ENCODE measurements at regions not wholly inside any gene's neighbourhood (a gene's known extent, or its start where the extent isn't known, plus 50 kb on each side); places are given as distances from the start of the nearest gene placed in this dataset.

GRCh38 chr6:169881976-169882375 lies 130.6 kb downstream of the ERMARD start:
- peak; percentile 57 for DNase-seq (ENCODE audit: low spot score)

- DNase-seq (ENCODE audit: low spot score): peak; percentile 43
Observed at GRCh38 chr6:169881398-169881797, 130.0 kb downstream of the ERMARD start.

- peak; percentile 59 for DNase-seq (ENCODE audit: low spot score)
Observed at GRCh38 chr6:169880516-169880915, 129.1 kb downstream of the ERMARD start.

DNA sequence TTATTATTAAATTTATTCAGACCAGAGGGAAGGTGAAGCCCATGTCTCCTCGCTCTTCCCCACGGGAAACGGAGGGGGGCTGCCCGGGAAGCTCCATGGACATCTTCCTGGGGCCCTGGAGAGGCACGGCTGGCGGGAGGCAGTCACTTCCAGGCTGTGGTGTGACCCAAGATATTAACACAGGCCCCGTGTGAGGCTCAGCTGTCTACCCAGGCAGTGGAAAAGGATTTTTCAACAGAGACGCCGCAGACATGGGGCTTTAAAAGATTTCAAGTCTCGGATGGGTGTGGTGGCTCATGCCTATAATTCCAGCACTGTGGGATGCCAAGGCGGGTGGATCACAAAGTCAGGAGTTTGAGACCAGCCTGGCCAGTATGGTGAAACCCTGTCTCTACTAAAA lies 117.9 kb downstream of the ERMARD start:
- DNase-seq (ENCODE audit: low spot score): peak; percentile 82

DNA sequence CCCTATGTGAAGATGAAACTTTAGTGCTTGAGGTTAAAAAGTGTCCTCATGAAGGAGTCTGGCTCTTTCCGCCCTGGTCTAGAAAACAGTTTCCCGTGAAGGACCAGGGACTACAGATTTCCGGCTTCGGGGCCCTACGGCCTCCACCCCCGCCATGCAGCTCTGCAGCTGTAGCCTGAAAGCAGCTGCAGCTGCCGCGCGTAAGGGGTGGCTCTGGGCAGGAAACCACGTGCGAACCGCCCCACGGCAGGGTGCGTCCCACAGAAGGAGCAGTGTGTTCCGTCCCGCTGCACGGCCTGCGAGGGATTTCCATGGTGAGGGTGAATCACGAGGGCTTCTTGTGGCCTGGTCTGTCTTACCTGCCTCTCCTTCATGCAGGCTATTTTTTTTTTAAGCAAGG lies 117.0 kb downstream of the ERMARD start:
- DNase-seq (ENCODE audit: low spot score): peak; percentile 89

- peak; percentile 55 for DNase-seq (ENCODE audit: low spot score)
Observed at GRCh38 chr6:169867751-169868191, 116.3 kb downstream of the ERMARD start.

DNA sequence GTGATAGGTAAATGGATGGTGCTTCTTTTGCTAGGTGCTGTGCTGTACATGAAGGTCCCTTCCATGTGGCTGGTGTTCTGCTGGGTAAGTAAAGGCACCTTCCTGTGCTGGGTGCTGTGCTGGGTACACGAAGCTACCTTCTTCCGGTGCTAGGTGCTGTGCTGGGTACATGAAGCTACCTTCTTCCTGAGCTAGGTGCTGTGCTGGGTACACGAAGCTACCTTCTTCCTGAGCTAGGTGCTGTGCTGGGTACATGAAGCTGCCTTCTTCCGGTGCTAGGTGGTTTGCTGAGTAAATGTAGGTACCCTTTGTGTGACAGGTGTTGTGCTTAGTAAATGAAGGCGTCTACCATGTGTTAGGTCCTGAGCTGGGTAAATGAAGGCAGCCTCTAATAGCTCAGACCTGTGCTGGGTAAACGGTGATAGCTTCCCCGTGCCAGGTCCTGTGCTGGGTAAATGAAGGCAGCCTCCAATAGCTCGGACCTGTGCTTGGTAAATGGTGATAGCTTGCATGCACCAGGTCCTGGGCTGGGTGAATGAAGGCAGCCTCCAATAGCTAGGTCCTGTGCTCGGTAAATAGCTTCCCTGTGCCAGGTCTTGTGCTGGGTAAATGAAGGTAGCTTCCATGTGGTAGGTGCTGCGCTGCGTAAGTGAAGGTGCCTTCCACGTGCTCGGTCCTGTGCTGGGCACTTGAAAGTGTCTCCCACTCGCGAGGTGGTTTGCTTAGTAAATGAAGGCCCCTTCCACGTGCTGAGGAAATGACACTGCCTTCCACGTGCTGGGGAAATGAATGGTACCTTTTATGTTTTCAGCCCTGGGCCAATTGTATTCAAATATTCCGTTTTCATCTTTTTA lies 115.5 kb downstream of the ERMARD start:
- DNase-seq (ENCODE audit: low spot score): peak; percentile 51

- peak; percentile 72 for DNase-seq (ENCODE audit: low spot score)
Observed at GRCh38 chr6:169866140-169866534, 114.7 kb downstream of the ERMARD start.

DNA sequence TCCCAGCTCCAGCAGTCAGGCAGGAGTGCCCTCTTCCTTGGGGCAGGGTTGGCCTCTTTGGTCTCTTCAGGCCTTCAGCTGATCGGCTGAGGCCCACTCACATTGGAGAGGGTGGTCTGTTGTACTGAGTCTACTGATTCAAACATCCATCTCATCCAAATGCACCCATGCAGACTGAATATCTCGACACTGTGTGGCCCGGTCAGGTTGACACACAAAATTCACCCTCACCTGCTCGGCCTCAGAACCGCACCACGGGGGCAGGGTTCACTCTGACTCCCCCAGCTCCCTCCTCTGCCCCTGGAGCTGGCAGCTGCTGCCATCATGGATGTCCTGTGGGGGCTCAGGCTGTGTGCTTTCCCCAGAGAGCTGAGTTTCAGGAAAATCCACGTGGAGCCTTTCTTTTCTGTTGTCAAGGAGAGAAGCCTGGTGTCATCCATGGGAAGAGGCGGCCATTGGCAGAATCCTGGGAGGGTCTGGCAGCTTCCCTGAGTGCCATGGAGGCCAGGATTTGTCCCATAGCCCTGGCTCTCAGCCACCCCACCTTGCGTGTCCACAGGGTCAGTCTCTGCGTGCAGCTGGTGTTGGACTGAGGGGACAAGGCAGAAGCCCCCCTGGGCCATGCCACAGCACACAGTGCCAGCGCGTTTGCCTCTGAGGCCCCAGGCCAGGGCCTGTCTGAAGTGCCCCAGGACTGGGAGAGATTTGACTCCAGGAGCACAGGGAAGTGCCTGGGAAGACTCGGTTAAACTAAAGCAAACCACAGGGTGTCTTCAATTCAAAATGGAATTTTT lies 114.1 kb downstream of the ERMARD start:
- DNase-seq (ENCODE audit: low spot score): no peak

DNA sequence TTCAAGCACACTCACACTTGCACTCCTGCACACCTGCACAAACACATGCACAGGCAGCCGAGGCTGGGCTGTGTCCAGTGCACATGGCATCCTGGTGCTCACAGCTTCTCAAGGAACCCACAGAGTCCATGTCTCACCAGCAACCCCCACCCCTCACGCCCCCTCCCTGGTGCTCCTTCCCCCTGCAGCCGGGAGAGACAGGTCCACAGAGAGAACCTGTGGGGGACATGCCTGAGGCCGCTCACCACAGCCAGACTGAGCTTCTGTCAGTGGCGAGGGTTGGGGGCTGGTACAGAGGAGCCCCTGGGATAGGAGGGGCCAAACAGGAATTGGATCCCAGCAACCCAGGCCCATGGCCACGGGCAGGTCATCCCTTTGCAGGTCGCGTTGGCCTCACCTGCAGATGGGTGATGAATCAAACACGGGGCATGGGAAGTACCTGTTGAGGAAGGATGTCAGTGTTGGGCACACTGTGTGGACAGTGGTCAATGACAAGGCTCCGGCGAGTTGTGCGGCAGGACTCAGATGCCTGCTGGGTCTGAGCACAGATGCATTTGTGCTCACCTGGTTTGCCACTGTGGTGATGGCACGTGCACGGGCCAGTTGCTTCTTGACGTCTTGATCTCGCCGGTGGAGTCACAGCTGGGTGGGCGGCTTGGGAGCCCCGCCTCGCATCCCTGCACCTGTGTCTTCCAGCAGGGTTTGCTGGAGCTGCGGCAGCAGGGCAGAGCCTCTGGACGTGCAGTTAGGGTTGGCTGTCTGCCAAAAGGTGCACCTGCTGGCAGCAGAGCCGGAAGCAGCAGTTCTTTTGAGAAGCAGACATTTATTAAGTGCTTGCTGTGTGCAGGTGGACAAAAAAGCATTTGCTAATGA lies 113.0 kb downstream of the ERMARD start:
- DNase-seq (ENCODE audit: low spot score): peak; percentile 88

DNA sequence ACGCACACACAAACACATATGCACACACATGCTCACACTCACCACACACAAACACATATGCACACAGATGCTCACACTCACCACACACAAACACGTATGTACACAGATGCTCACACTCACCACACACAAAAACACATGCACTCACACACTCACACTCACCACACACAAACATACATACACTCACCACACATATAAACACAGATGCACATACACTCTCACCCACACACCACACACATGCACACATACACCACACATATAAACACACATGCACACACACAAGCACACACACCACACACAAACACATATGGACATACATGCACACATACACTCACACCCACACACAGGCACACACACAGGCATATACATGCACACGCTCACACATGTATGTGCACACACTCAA lies 112.3 kb downstream of the ERMARD start:
- no peak for DNase-seq (ENCODE audit: low spot score)

- peak; percentile 67 for DNase-seq (ENCODE audit: low spot score)
Observed at GRCh38 chr6:169862892-169863525, 111.6 kb downstream of the ERMARD start.

- peak; percentile 71 for DNase-seq (ENCODE audit: low spot score)
Observed at GRCh38 chr6:169862043-169862891, 110.8 kb downstream of the ERMARD start.

- peak; percentile 80 for DNase-seq (ENCODE audit: low spot score)
Observed at GRCh38 chr6:169861431-169862042, 110.1 kb downstream of the ERMARD start.

DNA sequence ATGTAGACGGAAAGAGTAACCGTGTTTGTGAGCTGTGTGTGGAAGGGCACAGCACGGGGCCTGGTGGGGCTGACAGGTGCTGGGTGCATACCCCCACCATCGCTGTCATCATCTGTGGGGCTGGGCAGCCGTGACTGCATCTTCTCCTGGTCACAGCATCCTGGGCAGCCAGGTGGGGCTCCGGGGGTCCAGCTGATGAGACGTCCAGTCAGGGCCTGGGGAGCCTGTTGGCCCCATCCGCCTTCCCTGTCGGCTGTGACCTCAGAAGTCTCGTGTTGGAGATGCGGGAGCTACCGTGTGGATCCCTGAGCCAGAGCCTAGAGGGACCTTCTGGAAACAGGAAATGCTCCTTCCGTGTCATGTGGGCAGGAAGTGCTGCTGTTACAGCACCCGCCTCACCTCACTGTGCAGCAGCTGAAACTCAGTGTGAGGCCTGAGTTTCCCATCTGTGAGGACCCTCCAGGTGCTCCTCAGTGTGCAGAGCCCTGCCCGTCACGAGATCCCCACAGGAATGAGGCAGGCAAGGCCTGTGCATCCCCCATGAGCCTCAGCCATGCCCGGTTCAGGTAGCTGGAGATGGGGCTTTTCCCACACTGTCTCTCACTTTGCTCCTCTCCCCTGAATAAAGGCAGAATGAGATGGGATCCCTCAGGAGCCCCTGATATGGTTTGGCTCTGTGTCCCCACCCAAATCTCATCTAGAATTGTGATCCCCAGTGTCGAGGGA lies 108.7 kb downstream of the ERMARD start:
- DNase-seq (ENCODE audit: low spot score): peak; percentile 84

DNA sequence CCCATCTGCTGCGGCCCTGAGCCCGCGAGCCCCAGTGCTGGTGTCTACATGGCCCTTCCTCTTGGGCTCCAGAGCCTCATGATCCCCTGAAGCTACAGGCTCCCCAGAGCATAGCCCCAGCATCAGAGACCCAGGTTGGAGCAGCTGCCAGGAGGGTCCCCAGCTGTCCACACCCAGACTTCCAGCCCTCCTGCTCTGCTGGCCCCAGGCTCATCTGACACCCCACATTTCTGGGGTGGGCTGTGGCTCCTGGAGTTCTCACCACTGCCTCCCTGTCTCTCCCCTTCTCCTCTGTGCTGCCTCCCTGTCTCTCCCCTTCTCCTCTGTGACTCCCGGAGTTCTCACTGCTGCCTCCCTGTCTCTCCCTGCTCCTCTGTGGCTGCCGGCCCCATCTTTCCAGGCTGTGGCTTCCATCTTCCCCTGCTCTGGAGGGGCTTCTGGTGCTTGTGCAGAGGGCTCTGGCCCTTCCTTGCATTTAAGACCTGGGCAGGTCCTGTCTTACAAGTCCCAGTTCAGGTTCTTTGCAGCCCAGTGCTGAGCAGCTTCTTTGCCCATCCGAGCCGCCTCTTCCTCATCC lies 108.1 kb downstream of the ERMARD start:
- peak; percentile 47 for DNase-seq (ENCODE audit: low spot score)

- peak; percentile 60 for DNase-seq (ENCODE audit: low spot score)
Observed at GRCh38 chr6:169858935-169859351, 107.5 kb downstream of the ERMARD start.

DNA sequence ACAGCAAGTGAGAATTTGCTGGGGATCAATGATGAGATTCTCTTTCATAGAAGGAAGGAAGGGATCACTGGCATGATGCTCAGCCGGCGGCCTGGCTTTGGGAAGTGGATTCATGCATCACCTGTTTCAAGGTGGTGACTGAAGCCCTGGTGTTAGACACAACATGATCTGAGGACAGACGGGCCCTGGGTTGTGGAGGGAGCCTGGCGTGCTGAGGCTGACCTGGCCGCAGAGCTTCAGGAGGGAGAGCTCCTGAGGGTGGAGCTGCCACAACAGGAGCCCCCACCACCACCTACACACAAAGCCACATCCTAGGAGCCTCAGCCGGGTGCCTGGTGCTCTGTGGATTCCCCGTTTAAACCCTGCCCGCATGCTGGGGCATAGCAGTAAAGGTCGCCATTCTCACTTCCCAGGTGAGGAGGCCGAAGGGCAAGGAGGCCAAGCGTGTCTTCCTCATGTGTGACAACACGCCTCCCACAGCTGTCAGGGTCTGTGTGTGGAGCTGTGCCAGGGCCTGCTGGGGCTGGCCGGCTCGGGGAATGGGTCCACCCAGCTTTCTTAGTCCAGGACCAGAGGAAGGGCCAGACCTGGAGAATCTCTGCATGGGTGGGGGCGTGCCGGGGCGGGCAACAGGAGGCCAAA lies 107.0 kb downstream of the ERMARD start:
- DNase-seq (ENCODE audit: low spot score): peak; percentile 83
